CD4-positive, alpha-beta T cell treated with Interleukin-17A for 1 hour (primary cell): ENCODE measurements at regions not wholly inside any gene's neighbourhood (a gene's known extent, or its start where the extent isn't known, plus 50 kb on each side); places are given as distances from the start of the nearest gene placed in this dataset.
"Not testable (repeated sequence)": the region's sequence is repeated elsewhere in the genome, so short reads cannot be mapped to it uniquely, and the experiment has no call there.

ENCODE experiments used
- DNase-seq: peaks from one replicate; pipeline ENCODE4 v3.0.0-alpha.2; 2020

GRCh38 chr12:87529413-87529812 is 499.8 kb downstream of the C12orf50 start:
- no peak for DNase-seq

- no peak for DNase-seq
These were observed 508.2 kb downstream of the C12orf50 start for GRCh38 chr12:87520968-87521367.

- DNase-seq: no peak
These were observed 510.7 kb downstream of the C12orf50 start for GRCh38 chr12:87518481-87518880.

- DNase-seq: no peak
These were observed 511.2 kb downstream of the C12orf50 start for GRCh38 chr12:87518036-87518435.

GRCh38 chr12:87513536-87514280 is 515.5 kb downstream of the C12orf50 start:
- DNase-seq: no peak

GRCh38 chr12:87511371-87511770 is 517.8 kb downstream of the C12orf50 start:
- DNase-seq: no peak

- DNase-seq: no peak
These were observed 519.9 kb downstream of the C12orf50 start for GRCh38 chr12:87509237-87509820.

- no peak for DNase-seq
These were observed 537.6 kb downstream of the C12orf50 start for GRCh38 chr12:87491598-87491997.

- no peak for DNase-seq
These were observed 538.1 kb downstream of the C12orf50 start for GRCh38 chr12:87491089-87491488.

GRCh38 chr12:87469295-87469694 is 559.9 kb downstream of the C12orf50 start:
- DNase-seq: no peak

- DNase-seq: no peak
These were observed 561.3 kb downstream of the C12orf50 start for GRCh38 chr12:87467936-87468335.

- no peak for DNase-seq
These were observed 564.6 kb downstream of the C12orf50 start for GRCh38 chr12:87464565-87464964.

GRCh38 chr12:87444039-87444438 is 585.2 kb downstream of the C12orf50 start:
- DNase-seq: no peak

GRCh38 chr12:87441511-87441910 is 587.7 kb downstream of the C12orf50 start:
- no peak for DNase-seq

GRCh38 chr12:87439990-87440827 is 589.0 kb downstream of the C12orf50 start:
- no peak for DNase-seq

GRCh38 chr12:87430444-87430843 is 598.8 kb downstream of the C12orf50 start:
- no peak for DNase-seq

GRCh38 chr12:87428701-87429277 is 600.4 kb downstream of the C12orf50 start:
- no peak for DNase-seq

- no peak for DNase-seq
These were observed 601.4 kb downstream of the C12orf50 start for GRCh38 chr12:87427770-87428169.

GRCh38 chr12:87425942-87426554 is 603.2 kb downstream of the C12orf50 start:
- no peak for DNase-seq

- DNase-seq: not testable (repeated sequence)
These were observed 608.0 kb downstream of the C12orf50 start for GRCh38 chr12:87421233-87421632.

- no peak for DNase-seq
These were observed 615.4 kb downstream of the C12orf50 start for GRCh38 chr12:87413784-87414183.

GRCh38 chr12:87406926-87407325 is 622.3 kb downstream of the C12orf50 start:
- DNase-seq: no peak

- no peak for DNase-seq
These were observed 623.3 kb downstream of the C12orf50 start for GRCh38 chr12:87405918-87406317.
